IMR-90 (cell line): ENCODE measurements at regions not wholly inside any gene's neighbourhood (a gene's known extent, or its start where the extent isn't known, plus 50 kb on each side); places are given as distances from the start of the nearest gene placed in this dataset.

ENCODE experiments used
- ATAC-seq: fragments of 200-7000 bp; cut with Tn5 transposase; 2 replicates; pipeline ENCODE4 v1.9.1; 2020; ENCODE audit warnings: low read depth, mild to moderate bottlenecking, moderate library complexity
- BruUV-seq: library from RNA; stranded (reverse); fragments of 400-500 nt; replicated peaks from 2 replicates; lab custom pipeline; 2021; lab: Mats Ljungman, UMichigan
- CTCF ChIA-PET: fragments of 300-600 bp; formaldehyde crosslinking; extraction: SDS; loops from one replicate; lab custom pipeline; 2021; ENCODE audit warnings: antibody characterized with exemption; lab: Yijun Ruan, JAX
- POLR2A ChIA-PET: fragments of 300-600 bp; sonication (Branson Sonifier 250); formaldehyde crosslinking; loops from one replicate; lab custom pipeline; 2022; ENCODE audit warnings: antibody characterized with exemption; ENCODE audit not compliant: unreplicated experiment; lab: Charles Lee
- DNase-seq: peaks from one replicate; pipeline ENCODE4 v3.0.0; 2013
- H2AFZ ChIP-seq: replicated peaks from 2 replicates; pipeline ENCODE3; 2013; ENCODE audit warnings: low read length, mild to moderate bottlenecking; ENCODE audit not compliant: poor library complexity
- H2AK5ac ChIP-seq: 2 replicates; pipeline ENCODE4 v1.6.1; 2013; ENCODE audit warnings: low read depth, low read length, inconsistent platforms
- H2AK9ac ChIP-seq: replicated peaks from 2 replicates; pipeline ENCODE3; 2013; ENCODE audit warnings: mild to moderate bottlenecking, low read depth, low read length, moderate library complexity; ENCODE audit not compliant: poor library complexity
- H2BK120ac ChIP-seq: 2 replicates; pipeline ENCODE4 v1.6.1; 2013; ENCODE audit warnings: low read depth, low read length, inconsistent platforms
- H2BK15ac ChIP-seq: 3 replicates; pipeline ENCODE4 v1.6.1; 2013; ENCODE audit warnings: low read depth, low read length, inconsistent platforms
- H2BK20ac ChIP-seq: 2 replicates; pipeline ENCODE4 v1.6.1; 2013; ENCODE audit warnings: low read depth, mild to moderate bottlenecking, inconsistent platforms, low read length, moderate library complexity
- H2BK5ac ChIP-seq: 2 replicates; pipeline ENCODE4 v1.6.1; 2013; ENCODE audit warnings: mild to moderate bottlenecking, low read depth, low read length, inconsistent platforms; ENCODE audit not compliant: poor library complexity, severe bottlenecking
- H3K14ac ChIP-seq: replicated peaks from 2 replicates; pipeline ENCODE4 v1.6.1; 2013; ENCODE audit warnings: low read depth, low read length, inconsistent platforms
- H3K18ac ChIP-seq: 2 replicates; pipeline ENCODE4 v1.6.1; 2013; ENCODE audit warnings: low read depth, low read length, control low read depth
- H3K23ac ChIP-seq: 2 replicates; pipeline ENCODE4 v1.6.1; 2013; ENCODE audit warnings: low read depth, low read length, inconsistent platforms
- H3K27ac ChIP-seq: 2 replicates; pipeline ENCODE4 v1.5.1; 2013; ENCODE audit warnings: mild to moderate bottlenecking, control low read depth, low read length; ENCODE audit not compliant: insufficient read depth
- H3K27me3 ChIP-seq: 2 replicates; pipeline ENCODE4 v1.6.1; 2013; ENCODE audit warnings: low read length; ENCODE audit not compliant: control insufficient read depth, insufficient read depth
- H3K36me3 ChIP-seq: 2 replicates; pipeline ENCODE4 v1.6.1; 2013; ENCODE audit warnings: low read length, mixed read lengths; ENCODE audit not compliant: control insufficient read depth, insufficient read depth
- H3K4ac ChIP-seq: 2 replicates; pipeline ENCODE4 v1.6.1; 2013; ENCODE audit warnings: low read depth, low read length, inconsistent platforms
- H3K4me1 ChIP-seq: 2 replicates; pipeline ENCODE4 v1.6.1; 2013; ENCODE audit warnings: low read length, mixed read lengths; ENCODE audit not compliant: control insufficient read depth, insufficient read depth
- H3K4me2 ChIP-seq: 2 replicates; pipeline ENCODE4 v1.6.1; 2013; ENCODE audit warnings: low read depth, mild to moderate bottlenecking, control low read depth, low read length, moderate library complexity
- H3K4me3 ChIP-seq: 2 replicates; pipeline ENCODE4 v1.5.1; 2013; ENCODE audit warnings: low read depth, mild to moderate bottlenecking, control low read depth, low read length, moderate library complexity; ENCODE audit not compliant: insufficient read depth
- H3K56ac ChIP-seq: 2 replicates; pipeline ENCODE4 v1.6.1; 2013; ENCODE audit warnings: low read length, inconsistent platforms; ENCODE audit not compliant: insufficient read depth; ENCODE audit errors: extremely low read depth
- H3K79me1 ChIP-seq, 2 experiments: 2 replicates each; pipeline ENCODE4 v1.6.1; 2013; ENCODE audit warnings: low read length in 2 of 2, inconsistent platforms in 1 of 2, low read depth in 1 of 2
- H3K9ac ChIP-seq: 2 replicates; pipeline ENCODE4 v1.6.1; 2013; ENCODE audit warnings: low read depth, low read length, control low read depth
- H3K9me1 ChIP-seq: 2 replicates; pipeline ENCODE4 v1.6.1; 2013; ENCODE audit warnings: low read length, inconsistent platforms; ENCODE audit not compliant: insufficient read depth
- H3K9me3 ChIP-seq: 2 replicates; pipeline ENCODE4 v1.6.1; 2013; ENCODE audit warnings: low read length; ENCODE audit not compliant: control insufficient read depth, insufficient read depth
- H4K20me1 ChIP-seq: 2 replicates; pipeline ENCODE4 v1.6.1; 2013; ENCODE audit warnings: low read length, inconsistent platforms; ENCODE audit not compliant: insufficient read depth
- H4K5ac ChIP-seq: 2 replicates; pipeline ENCODE4 v1.6.1; 2013; ENCODE audit warnings: mild to moderate bottlenecking, low read depth, low read length, control low read depth
- H4K8ac ChIP-seq, 2 experiments: 2 replicates each; pipeline ENCODE4 v1.6.1; 2013; ENCODE audit warnings: low read depth in 2 of 2, low read length in 2 of 2, control low read depth in 1 of 2, inconsistent platforms in 1 of 2
- H4K91ac ChIP-seq: 2 replicates; pipeline ENCODE4 v1.6.1; 2013; ENCODE audit warnings: low read depth, low read length, inconsistent platforms; ENCODE audit not compliant: insufficient read depth
- CEBPB ChIP-seq: IDR thresholded peaks from 2 replicates; pipeline ENCODE4 v1.6.1; 2012; ENCODE audit warnings: low read depth, low read length, improper control_type of control experiment
- SMC3 ChIP-seq: fragments of 150-350 bp; IDR thresholded peaks from 2 replicates; pipeline ENCODE4 v1.6.1; 2016; ENCODE audit warnings: low read depth, mild to moderate bottlenecking, antibody characterized with exemption, low read length, moderate library complexity
- WGBS, 2 experiments: methylation state at CpG; one replicate each; pipeline versions ENCODE4 v1.1.5 to v1.1.7; 2013; ENCODE audit warnings: missing lambda C conversion rate in 2 of 2; ENCODE audit not compliant: insufficient read length in 1 of 2; ENCODE audit errors: extremely low coverage in 2 of 2; 5-methylcytosine and 5-hydroxymethylcytosine counted together
- dilution Hi-C: fragments of 300-500 bp; cut with HindIII; formaldehyde crosslinking; loops from one replicate; pipeline ENCODE4 v1.14.3; 2018; ENCODE audit warnings: low sequenced_read_pairs; ENCODE audit not compliant: unreplicated experiment
- in situ Hi-C: fragments of 300-500 bp; cut with MboI; formaldehyde crosslinking; loops from 3 replicates; pipeline ENCODE4 v1.14.3; 2019; ENCODE audit warnings: low sequenced_read_pairs, inconsistent platforms, mixed read lengths
- intact Hi-C: fragments of 100-400 bp; cut with micrococcal nuclease; formaldehyde crosslinking; loops from 2 replicates; pipeline ENCODE4 v1.10.0; 2022

- Histone ChIP-seq H2BK20ac (peak overlapping the region; percentile 60), H3K56ac (no peak overlapping the region), H4K5ac (peak overlapping the region; percentile 73; the same call in 1 of the 2 replicates), H2BK15ac (peak overlapping the region; percentile 91), H4K20me1 (no peaks in the 10 kb centered on the region), H3K4me2 (no peak overlapping the region), H3K9ac (no peak overlapping the region), H3K4me1 (peaks cover 17% of the 10 kb centered on the region), H3K4ac (peak overlapping the region; percentile 12), H4K8ac (peak overlapping the region; percentile 42 to 49; a peak in 3 of 4 replicates), H3K9me1 (peaks cover 3% of the 10 kb centered on the region; the same call in 1 of the 2 replicates), H3K36me3 (no peaks in the 10 kb centered on the region), H3K14ac (peak overlapping the region; percentile 22; the same call in 1 of the 2 replicates), H3K27me3 (no peaks in the 10 kb centered on the region), H3K27ac (no peak overlapping the region), H3K4me3 (no peak overlapping the region), H2AFZ (no peak overlapping the region), H2BK120ac (peak overlapping the region; percentile 73; the same call in 1 of the 2 replicates), H2BK5ac (no peak overlapping the region), H3K23ac (no peak overlapping the region), H3K9me3 (no peaks in the 10 kb centered on the region), H4K91ac (no peak overlapping the region), H2AK9ac (no peak overlapping the region), H3K79me1 (no peaks in the 10 kb centered on the region), H3K18ac (peak overlapping the region; percentile 76), H2AK5ac (no peak overlapping the region; the same call in 1 of the 2 replicates)
- intact Hi-C loops (no loop called here), dilution Hi-C loops (no loop called here), in situ Hi-C loops (no loop called here)
- BruUV-seq = no TSS peak
- CTCF ChIA-PET = no interaction called here
- no peak for ATAC-seq
- TF ChIP-seq SMC3 (no peak), CEBPB (peak; percentile 58)
- DNase-seq = no peak
- WGBS, 2 experiments = no CpG with 5 or more reads among the region's 3 CpGs
- POLR2A ChIA-PET = no interaction called here
These were observed 202.3 kb upstream of the KCNJ16 start for GRCh38 chr17:69872675-69873262.
